ENCODE measurements at regions not wholly inside any gene's neighbourhood (a gene's known extent, or its start where the extent isn't known, plus 50 kb on each side); places are given as distances from the start of the nearest gene placed in this dataset.

GRCh38 chr11:16418428-16419097 lies 62.2 kb upstream of the SOX6 start:
- no peak for DNase-seq (ENCODE audit: low read depth)
- TF ChIP-seq CTCF (conservative IDR thresholded peaks at IDR 0.05; ENCODE audit: control insufficient read depth, insufficient read depth, low read depth, low read length) = no peak
- H3K4me3 ChIP-seq (ENCODE audit: control insufficient read depth, low read depth, low read length) = no peak overlapping the region

GRCh38 chr11:16412525-16413172 lies 56.3 kb upstream of the SOX6 start:
- DNase-seq (ENCODE audit: low read depth) = no peak

DNA sequence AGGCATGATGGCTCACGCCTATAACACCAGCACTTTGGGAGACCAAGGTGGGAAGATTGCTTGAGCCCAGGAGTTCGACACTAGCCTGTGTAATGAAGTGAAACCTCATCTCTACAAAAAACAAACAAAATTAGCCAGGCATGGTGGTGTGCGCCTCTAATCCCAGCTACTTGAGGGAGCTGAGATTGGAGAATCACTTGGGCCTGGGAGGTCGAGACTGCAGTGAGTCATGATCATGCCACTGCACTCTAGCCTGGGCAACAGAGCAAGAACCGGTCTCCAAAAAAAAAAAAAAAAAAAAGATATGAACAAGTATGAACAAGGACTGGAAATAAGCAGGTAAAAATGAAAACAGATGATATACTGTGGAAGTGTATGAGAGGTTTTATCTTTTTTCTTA lies 54.1 kb upstream of the SOX6 start:
- no peak for TF ChIP-seq CTCF (conservative IDR thresholded peaks at IDR 0.05; ENCODE audit: control insufficient read depth, insufficient read depth, low read depth, low read length)
- no peak for DNase-seq (ENCODE audit: low read depth)
- H3K4me3 ChIP-seq (ENCODE audit: control insufficient read depth, low read depth, low read length) = no peak overlapping the region

More at GRCh38 chr11:16412525-16413172, 56.3 kb upstream of the SOX6 start:
- TF ChIP-seq CTCF (conservative IDR thresholded peaks at IDR 0.05; ENCODE audit: control insufficient read depth, insufficient read depth, low read depth, low read length) = no peak
- no peak overlapping the region for H3K4me3 ChIP-seq (ENCODE audit: control insufficient read depth, low read depth, low read length)

DNA sequence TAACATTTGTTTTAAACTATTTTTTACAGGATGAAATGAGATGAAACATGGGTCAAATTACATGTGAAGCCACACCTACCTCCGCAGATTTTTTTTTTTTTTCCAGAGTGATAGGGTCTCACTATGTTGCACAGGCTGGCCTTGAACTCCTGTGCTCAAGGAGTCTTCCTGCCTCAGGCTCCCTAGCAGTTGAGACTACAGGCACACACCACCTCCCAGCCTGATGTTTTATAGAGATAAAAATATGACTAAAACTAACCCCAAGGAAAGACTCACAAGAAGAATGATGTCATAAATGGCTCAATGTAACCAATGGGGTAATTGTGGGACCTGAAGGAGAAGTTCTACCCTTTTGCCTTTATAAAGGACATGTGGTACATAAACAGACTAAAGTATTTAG lies 52.3 kb upstream of the SOX6 start:
- no peak for DNase-seq (ENCODE audit: low read depth)
- no peak for TF ChIP-seq CTCF (conservative IDR thresholded peaks at IDR 0.05; ENCODE audit: control insufficient read depth, insufficient read depth, low read depth, low read length)
- H3K4me3 ChIP-seq (ENCODE audit: control insufficient read depth, low read depth, low read length) = no peak overlapping the region

GRCh38 chr11:16406226-16406625 lies 49.9 kb upstream of the SOX6 start:
- DNase-seq (ENCODE audit: low read depth) = no peak
- no peak for TF ChIP-seq CTCF (conservative IDR thresholded peaks at IDR 0.05; ENCODE audit: control insufficient read depth, insufficient read depth, low read depth, low read length)
- no peak overlapping the region for H3K4me3 ChIP-seq (ENCODE audit: control insufficient read depth, low read depth, low read length)

Data from fibroblast of mammary gland (primary cell).